ENCODE measurements at regions not wholly inside any gene's neighbourhood (a gene's known extent, or its start where the extent isn't known, plus 50 kb on each side); places are given as distances from the start of the nearest gene placed in this dataset.
"Not testable (repeated sequence)": the region's sequence is repeated elsewhere in the genome, so short reads cannot be mapped to it uniquely, and the experiment has no call there.

DNA sequence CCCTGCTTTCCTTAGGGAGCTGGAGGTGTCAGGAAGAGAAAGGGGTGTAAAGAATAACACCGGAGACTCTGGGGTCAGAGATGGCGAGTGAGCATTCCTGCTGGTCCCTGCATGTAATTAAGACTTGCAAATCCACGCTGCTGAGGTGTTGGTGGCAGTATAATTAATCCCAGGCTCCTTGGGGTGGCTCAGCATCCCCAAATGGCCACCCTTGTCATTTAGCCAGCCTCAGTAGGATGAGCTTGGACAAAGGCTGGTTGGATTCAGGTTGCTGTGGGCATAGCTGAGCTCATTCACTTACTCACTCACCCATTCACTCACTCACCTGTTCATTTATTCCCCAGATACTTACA, 174.4 kb upstream of the RPH3A start:
- ChIA-PET POLR2A (no interaction called here), CTCF (no interaction called here), RAD21 (ENCODE audit: low non-redundant PET in 1 of 2, low total read pairs in 2 of 2, uncharacterized antibody in 2 of 2, unreplicated experiment in 2 of 2) (no interaction called here)
- Histone ChIP-seq H3K9me3 (ENCODE audit: control insufficient read depth in 1 of 2, insufficient read depth in 1 of 2, low read depth in 1 of 2, low read length in 2 of 2) (no peaks in the 10 kb centered on the region), H3K27me3 (ENCODE audit: insufficient read depth, low read length) (peaks cover 62% of the 10 kb centered on the region; the same call in 1 of the 2 replicates), H3K27ac (ENCODE audit: low read depth, low read length) (no peak overlapping the region), H3K79me2 (ENCODE audit: insufficient read depth, low read length) (no peaks in the 10 kb centered on the region), H3K4me2 (ENCODE audit: low read length) (no peak overlapping the region), H3K9ac (ENCODE audit: low read length) (no peak overlapping the region), H3K9me2 (ENCODE audit: insufficient read depth) (no peaks in the 10 kb centered on the region), H3K4me3 (replicated peaks in 1 of 2; ENCODE audit: low read depth in 1 of 2, low read length in 2 of 2) (no peak overlapping the region), H3K36me3 (ENCODE audit: control insufficient read depth in 1 of 2, insufficient read depth in 2 of 2, low read length in 2 of 2) (no peaks in the 10 kb centered on the region), H4K20me1 (ENCODE audit: insufficient read depth) (no peaks in the 10 kb centered on the region), H2AFZ (ENCODE audit: low read depth, low read length, poor library complexity, severe bottlenecking) (no peak overlapping the region), H3K4me1 (ENCODE audit: control insufficient read depth in 1 of 2, insufficient read depth in 2 of 2, low read length in 2 of 2) (no peaks in the 10 kb centered on the region)
- TF ChIP-seq, protein P1, sequence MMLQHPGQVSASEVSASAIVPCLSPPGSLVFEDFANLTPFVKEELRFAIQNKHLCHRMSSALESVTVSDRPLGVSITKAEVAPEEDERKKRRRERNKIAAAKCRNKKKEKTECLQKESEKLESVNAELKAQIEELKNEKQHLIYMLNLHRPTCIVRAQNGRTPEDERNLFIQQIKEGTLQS (IDR thresholded peaks at IDR 0.05), result no peak
- no TSS peak for BruUV-seq (replicated peaks)
- no peak for DNase-seq (ENCODE audit: low read depth, low spot score)
- no peak for ATAC-seq
- intact Hi-C loops (cut with micrococcal nuclease), result no loop called here

DNA sequence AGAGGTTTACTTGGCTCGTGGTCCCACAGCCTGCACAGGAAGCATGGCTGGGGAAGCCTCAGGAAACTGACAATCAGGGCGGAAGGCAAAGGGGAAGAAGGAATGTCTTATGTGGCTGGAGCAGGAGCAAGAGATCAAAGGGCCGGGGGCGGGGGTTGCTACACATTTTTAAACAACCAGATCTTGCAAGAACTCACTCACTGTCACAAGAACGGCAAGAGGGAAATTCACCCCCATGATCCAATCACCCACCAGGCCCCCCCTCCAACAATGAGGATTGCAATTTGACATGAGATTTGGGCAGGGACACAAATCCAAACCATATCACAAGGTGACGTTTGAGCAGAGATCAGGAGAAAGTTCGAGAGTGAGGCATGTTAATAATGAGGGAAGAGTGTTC, 163.7 kb upstream of the RPH3A start:
- RAD21 ChIA-PET (ENCODE audit: low non-redundant PET in 1 of 2, low total read pairs in 2 of 2, uncharacterized antibody in 2 of 2, unreplicated experiment in 2 of 2), result no interaction called here
- H3K9me2 ChIP-seq (ENCODE audit: insufficient read depth), result no peaks in the 10 kb centered on the region
- CTCF ChIA-PET, result interaction anchor here (0.6 kb wide), 1 partner anchor 60 kb away, joined by 3 read pairs; no protein-coding TSS in a partner anchor
- H3K4me2 ChIP-seq (ENCODE audit: low read length), result no peak overlapping the region
- no peaks in the 10 kb centered on the region for H3K9me3 ChIP-seq (ENCODE audit: control insufficient read depth in 1 of 2, insufficient read depth in 1 of 2, low read depth in 1 of 2, low read length in 2 of 2)
- intact Hi-C loops (cut with micrococcal nuclease), result no loop called here
- ATAC-seq, result no peak
- H3K9ac ChIP-seq (ENCODE audit: low read length), result no peak overlapping the region
- no TSS peak for BruUV-seq (replicated peaks)
- TF ChIP-seq TCF7L2 (IDR thresholded peaks at IDR 0.05; ENCODE audit: borderline replicate concordance, extremely low read depth, insufficient read depth, insufficient read length) (no peak), ZFX (IDR thresholded peaks at IDR 0.05) (no peak), POLR2AphosphoS5 (IDR thresholded peaks at IDR 0.05; ENCODE audit: low read depth, low read length) (no peak), POLR2A (IDR thresholded peaks at IDR 0.05; ENCODE audit: borderline replicate concordance, extremely low read depth, insufficient read depth, insufficient read length) (no peak), JUND (IDR thresholded peaks at IDR 0.05) (no peak), ELF1 (IDR thresholded peaks at IDR 0.05; ENCODE audit: borderline replicate concordance, low read depth) (no peak), ZNF274 (IDR thresholded peaks at IDR 0.05; ENCODE audit: low read depth, low read length) (no peak), RAD21 (IDR thresholded peaks at IDR 0.05; ENCODE audit: low read depth) (no peak), EZH2 (IDR thresholded peaks at IDR 0.05) (no peak), SP1 (IDR thresholded peaks at IDR 0.05; ENCODE audit: low read depth) (no peak), CBX3 (IDR thresholded peaks at IDR 0.05; ENCODE audit: low read depth) (no peak), FOSL1 (IDR thresholded peaks at IDR 0.05; ENCODE audit: low read depth) (no peak)
- TF ChIP-seq, protein P2, sequence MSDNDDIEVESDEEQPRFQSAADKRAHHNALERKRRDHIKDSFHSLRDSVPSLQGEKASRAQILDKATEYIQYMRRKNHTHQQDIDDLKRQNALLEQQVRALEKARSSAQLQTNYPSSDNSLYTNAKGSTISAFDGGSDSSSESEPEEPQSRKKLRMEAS (IDR thresholded peaks at IDR 0.05), result no peak
- H3K79me2 ChIP-seq (ENCODE audit: insufficient read depth, low read length), result no peaks in the 10 kb centered on the region
- no peaks in the 10 kb centered on the region for H4K20me1 ChIP-seq (ENCODE audit: insufficient read depth)
- H3K27ac ChIP-seq (ENCODE audit: low read depth, low read length), result no peak overlapping the region
- peaks cover 13% of the 10 kb centered on the region for H3K27me3 ChIP-seq (ENCODE audit: insufficient read depth, low read length)
- no peaks in the 10 kb centered on the region for H3K36me3 ChIP-seq (ENCODE audit: control insufficient read depth in 1 of 2, insufficient read depth in 2 of 2, low read length in 2 of 2)
- no peak for DNase-seq (ENCODE audit: low read depth, low spot score)
- POLR2A ChIA-PET, result no interaction called here
- H3K4me1 ChIP-seq (ENCODE audit: control insufficient read depth in 1 of 2, insufficient read depth in 2 of 2, low read length in 2 of 2), result no peaks in the 10 kb centered on the region
- H3K4me3 ChIP-seq (replicated peaks in 1 of 2; ENCODE audit: low read depth in 1 of 2, low read length in 2 of 2), result no peak overlapping the region
- no peak overlapping the region for H2AFZ ChIP-seq (ENCODE audit: low read depth, low read length, poor library complexity, severe bottlenecking)

DNA sequence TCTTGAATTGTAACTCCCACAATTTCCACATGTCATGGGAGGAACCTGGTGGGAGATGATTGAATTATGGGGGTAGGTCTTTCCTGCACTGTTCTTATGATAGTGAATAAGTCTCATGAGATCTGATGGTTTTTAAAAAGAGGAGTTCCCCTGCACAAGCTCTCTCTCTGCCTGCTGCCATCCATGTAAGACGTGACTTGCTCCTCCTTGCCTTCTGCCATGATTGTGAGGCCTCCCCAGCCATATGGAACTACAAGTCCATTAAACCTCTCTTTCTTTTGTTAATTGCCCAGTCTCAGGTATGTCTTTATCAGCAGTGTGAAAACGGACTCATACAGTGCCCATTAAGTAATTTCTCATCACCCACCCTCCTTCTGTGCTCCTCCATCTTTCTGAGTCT, 159.6 kb upstream of the RPH3A start:
- BruUV-seq (replicated peaks); CTCF ChIA-PET; H4K20me1 ChIP-seq (ENCODE audit: insufficient read depth); intact Hi-C loops (cut with micrococcal nuclease); H3K9me2 ChIP-seq (ENCODE audit: insufficient read depth); ATAC-seq; H3K9ac ChIP-seq (ENCODE audit: low read length); H3K4me2 ChIP-seq (ENCODE audit: low read length); H3K9me3 ChIP-seq (ENCODE audit: control insufficient read depth in 1 of 2, insufficient read depth in 1 of 2, low read depth in 1 of 2, low read length in 2 of 2); H3K27ac ChIP-seq (ENCODE audit: low read depth, low read length); DNase-seq (ENCODE audit: low read depth, low spot score); H3K4me1 ChIP-seq (ENCODE audit: control insufficient read depth in 1 of 2, insufficient read depth in 2 of 2, low read length in 2 of 2); RAD21 ChIA-PET (ENCODE audit: low non-redundant PET in 1 of 2, low total read pairs in 2 of 2, uncharacterized antibody in 2 of 2, unreplicated experiment in 2 of 2); H2AFZ ChIP-seq (ENCODE audit: low read depth, low read length, poor library complexity, severe bottlenecking); POLR2A ChIA-PET; H3K79me2 ChIP-seq (ENCODE audit: insufficient read depth, low read length); H3K36me3 ChIP-seq (ENCODE audit: control insufficient read depth in 1 of 2, insufficient read depth in 2 of 2, low read length in 2 of 2); H3K4me3 ChIP-seq (replicated peaks in 1 of 2; ENCODE audit: low read depth in 1 of 2, low read length in 2 of 2): not testable (repeated sequence)
- peaks cover 20% of the 10 kb centered on the region for H3K27me3 ChIP-seq (ENCODE audit: insufficient read depth, low read length)
